HepG2 (cell line): ENCODE measurements at regions not wholly inside any gene's neighbourhood (a gene's known extent, or its start where the extent isn't known, plus 50 kb on each side); places are given as distances from the start of the nearest gene placed in this dataset.

Source experiments
- ATAC-seq: fragments of 200-7000 bp; cut with Tn5 transposase; 3 replicates; pipeline ENCODE4 v1.9.1; 2020; ENCODE audit warnings: mild to moderate bottlenecking, moderate library complexity
- BruUV-seq: library from RNA; stranded (reverse); fragments of 400-500 nt; replicated peaks from 2 replicates; lab custom pipeline; 2021; lab: Mats Ljungman, UMichigan
- CTCF ChIA-PET: fragments of 300-600 bp; formaldehyde crosslinking; extraction: SDS; loops from one replicate; lab custom pipeline; 2021; ENCODE audit warnings: low total read pairs, inconsistent platforms, low intra/inter-chr PET ratio; lab: Yijun Ruan, JAX
- POLR2A ChIA-PET: fragments of 350-600 bp; sonication (Branson Sonifier 250); formaldehyde crosslinking; loops from one replicate; lab custom pipeline; 2020; ENCODE audit warnings: antibody characterized with exemption, inconsistent platforms; lab: Yijun Ruan, JAX
- DNase-seq: peaks from one replicate; pipeline ENCODE4 v3.0.0-alpha.2; 2015; ENCODE audit warnings: low spot score
- FAIRE-seq: peaks from 3 replicates; lab custom pipeline; 2011; peaks lifted over from hg19 to GRCh38; lab: Jason Lieb, UNC
- H2AFZ ChIP-seq: one replicate; pipeline ENCODE4 v1.6.1; 2011; ENCODE audit warnings: low read length, inconsistent platforms
- H3K27ac ChIP-seq: fragments of 300-600 bp; 3 replicates; pipeline ENCODE4 v1.8.0; 2011; ENCODE audit warnings: mixed run types, mild to moderate bottlenecking, mixed read lengths, low read length, inconsistent platforms; ENCODE audit not compliant: insufficient read depth; ENCODE audit errors: extremely low read length
- H3K27me3 ChIP-seq, 2 experiments: fragments of 200-600 bp in 1 of 2; 2 replicates in 1 of 2; 3 replicates in 1 of 2; pipeline versions ENCODE4 v1.6.0 to v1.8.0; 2011; ENCODE audit warnings: low read length in 2 of 2, mild to moderate bottlenecking in 2 of 2, moderate library complexity in 2 of 2, inconsistent platforms in 1 of 2; ENCODE audit not compliant: insufficient read depth in 2 of 2, control insufficient read depth in 1 of 2
- H3K36me3 ChIP-seq, 2 experiments: fragments of 200-600 bp in 1 of 2; replicated peaks in 1 of 2; 2 replicates in 1 of 2; 3 replicates in 1 of 2; pipeline versions ENCODE4 v1.5.1 to v1.8.0; 2011; ENCODE audit warnings: low read length in 2 of 2, inconsistent platforms in 1 of 2; ENCODE audit not compliant: insufficient read depth in 2 of 2, control insufficient read depth in 1 of 2
- H3K4me1 ChIP-seq: 2 replicates; pipeline ENCODE4 v1.5.1; 2012; ENCODE audit warnings: low read length, inconsistent platforms; ENCODE audit not compliant: insufficient read depth
- H3K4me2 ChIP-seq: 2 replicates; pipeline ENCODE4 v1.6.0; 2011; ENCODE audit warnings: low read depth, low read length, inconsistent platforms
- H3K4me3 ChIP-seq, 3 experiments: fragments of 200-600 bp in 1 of 3; sonication (generic), shearing (Covaris generic) in 1 of 3; replicated peaks in 1 of 3; 2 replicates each; pipeline ENCODE4 v1.5.1; 2011 to 2016; ENCODE audit warnings: low read length in 3 of 3, inconsistent platforms in 2 of 3, low read depth in 2 of 3, mild to moderate bottlenecking in 2 of 3, control low read depth in 1 of 3, mixed read lengths in 1 of 3; ENCODE audit not compliant: insufficient read depth in 1 of 3
- H3K79me2 ChIP-seq: one replicate; pipeline ENCODE4 v1.6.1; 2011; ENCODE audit warnings: low read length, inconsistent platforms; ENCODE audit not compliant: insufficient read depth
- H3K9ac ChIP-seq: 2 replicates; pipeline ENCODE4 v1.6.0; 2011; ENCODE audit warnings: mild to moderate bottlenecking, low read depth, low read length, inconsistent platforms; ENCODE audit not compliant: insufficient read depth
- H3K9me3 ChIP-seq: 2 replicates; pipeline ENCODE4 v1.5.1; 2012; ENCODE audit warnings: mild to moderate bottlenecking, low read length
- H4K20me1 ChIP-seq: 2 replicates; pipeline ENCODE4 v1.6.0; 2011; ENCODE audit warnings: inconsistent platforms, mild to moderate bottlenecking, low read length, moderate library complexity; ENCODE audit not compliant: insufficient read depth
- KLF11 ChIP-seq: IDR thresholded peaks from 2 replicates; pipeline ENCODE4 v1.6.1; 2016; ENCODE audit warnings: missing compliant biosample characterization
- SATB2 ChIP-seq: sonication (generic); formaldehyde crosslinking; IDR thresholded peaks from 2 replicates; pipeline ENCODE4 v1.5.0; 2020; ENCODE audit warnings: missing genetic modification reagents
- ZBTB20 ChIP-seq: sonication (generic); formaldehyde crosslinking; IDR thresholded peaks from 2 replicates; pipeline ENCODE4 v1.8.1; 2023; ENCODE audit warnings: missing genetic modification reagents, low read depth, mild to moderate bottlenecking, borderline replicate concordance
- ZNF253 ChIP-seq: sonication (generic); formaldehyde crosslinking; IDR thresholded peaks from 2 replicates; pipeline ENCODE4 v1.8.0; 2022; ENCODE audit warnings: mild to moderate bottlenecking, missing genetic modification reagents, borderline replicate concordance
- ZNF331 ChIP-seq: sonication (generic); formaldehyde crosslinking; IDR thresholded peaks from 2 replicates; pipeline ENCODE4 v1.4.0; 2020; ENCODE audit warnings: missing genetic modification reagents
- ZNF850 ChIP-seq: sonication (generic); formaldehyde crosslinking; conservative IDR thresholded peaks from 2 replicates; pipeline ENCODE4 v1.9.0; 2021; ENCODE audit warnings: mild to moderate bottlenecking, missing genetic modification reagents
- WGBS: methylation state at CpG from one replicate; pipeline ENCODE4 v1.1.6; 2017; ENCODE audit warnings: low lambda C conversion rate; 5-methylcytosine and 5-hydroxymethylcytosine counted together
- in situ Hi-C: cut with HindIII; loops from 2 replicates; pipeline ENCODE4 v1.10.0; 2017; ENCODE audit warnings: low pct_unique_long_range_greater_than_20kb; ENCODE audit not compliant: extremely low pct_ligation_motif_present
- intact Hi-C: fragments of 100-400 bp; cut with micrococcal nuclease; formaldehyde crosslinking; loops from one replicate; pipeline ENCODE4 v1.10.0; 2022; ENCODE audit not compliant: unreplicated experiment
- TF ChIP-seq, protein P1 (sequence below): sonication (generic); formaldehyde crosslinking; IDR thresholded peaks from 2 replicates; pipeline ENCODE4 v1.4.0; 2020; ENCODE audit warnings: missing genetic modification reagents
- TF ChIP-seq, protein P2 (sequence below): sonication (generic); formaldehyde crosslinking; IDR thresholded peaks from 2 replicates; pipeline ENCODE4 v1.4.0; 2020; ENCODE audit warnings: missing genetic modification reagents

DNA sequence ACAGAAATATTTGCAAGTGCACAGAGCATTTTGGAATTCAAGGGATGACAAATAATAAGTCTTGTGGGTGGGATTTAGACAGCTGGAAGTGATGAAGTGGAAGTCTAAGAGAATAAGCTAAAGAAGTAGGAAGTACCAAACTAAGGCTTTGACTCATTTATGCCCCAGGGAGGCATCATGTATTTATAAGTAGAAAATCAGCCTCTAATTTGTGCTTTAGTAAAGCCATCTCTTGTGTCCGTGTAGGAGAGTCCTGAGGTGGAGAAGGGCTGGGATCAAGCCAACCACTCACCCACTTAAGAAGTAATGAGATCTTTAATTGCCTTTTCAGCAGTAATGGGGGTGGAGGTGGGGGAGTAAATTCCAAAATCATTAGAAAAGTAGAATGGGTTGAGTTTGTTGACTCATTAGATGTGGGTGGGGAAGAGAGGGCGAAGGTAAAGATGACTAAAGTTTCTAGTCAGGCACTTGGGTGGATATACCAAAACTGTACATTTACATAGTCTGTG is 356.7 kb downstream of the STIM2 start:
- Histone ChIP-seq H3K36me3 (no peaks in the 10 kb centered on the region), H3K9ac (no peak overlapping the region), H2AFZ (no peak overlapping the region), H3K4me2 (no peak overlapping the region), H3K27me3 (no peaks in the 10 kb centered on the region), H3K27ac (no peak overlapping the region), H3K79me2 (no peaks in the 10 kb centered on the region), H4K20me1 (no peaks in the 10 kb centered on the region), H3K9me3 (no peaks in the 10 kb centered on the region), H3K4me3 (no peak overlapping the region), H3K4me1 (no peaks in the 10 kb centered on the region)
- DNase-seq (no peak), ATAC-seq (no peak), FAIRE-seq (no peak)
- WGBS, result 5% methylated on average over 2 of the region's 2 CpGs
- CTCF ChIA-PET, result no interaction called here
- TF ChIP-seq SATB2 (CRISPR knock-in tag), result no peak
- TF ChIP-seq ZNF850 (CRISPR knock-in tag), result no peak
- TF ChIP-seq, protein P1, sequence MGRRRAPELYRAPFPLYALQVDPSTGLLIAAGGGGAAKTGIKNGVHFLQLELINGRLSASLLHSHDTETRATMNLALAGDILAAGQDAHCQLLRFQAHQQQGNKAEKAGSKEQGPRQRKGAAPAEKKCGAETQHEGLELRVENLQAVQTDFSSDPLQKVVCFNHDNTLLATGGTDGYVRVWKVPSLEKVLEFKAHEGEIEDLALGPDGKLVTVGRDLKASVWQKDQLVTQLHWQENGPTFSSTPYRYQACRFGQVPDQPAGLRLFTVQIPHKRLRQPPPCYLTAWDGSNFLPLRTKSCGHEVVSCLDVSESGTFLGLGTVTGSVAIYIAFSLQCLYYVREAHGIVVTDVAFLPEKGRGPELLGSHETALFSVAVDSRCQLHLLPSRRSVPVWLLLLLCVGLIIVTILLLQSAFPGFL (CRISPR knock-in tag), result no peak
- TF ChIP-seq ZBTB20 (CRISPR knock-in tag), result no peak
- TF ChIP-seq, protein P2, sequence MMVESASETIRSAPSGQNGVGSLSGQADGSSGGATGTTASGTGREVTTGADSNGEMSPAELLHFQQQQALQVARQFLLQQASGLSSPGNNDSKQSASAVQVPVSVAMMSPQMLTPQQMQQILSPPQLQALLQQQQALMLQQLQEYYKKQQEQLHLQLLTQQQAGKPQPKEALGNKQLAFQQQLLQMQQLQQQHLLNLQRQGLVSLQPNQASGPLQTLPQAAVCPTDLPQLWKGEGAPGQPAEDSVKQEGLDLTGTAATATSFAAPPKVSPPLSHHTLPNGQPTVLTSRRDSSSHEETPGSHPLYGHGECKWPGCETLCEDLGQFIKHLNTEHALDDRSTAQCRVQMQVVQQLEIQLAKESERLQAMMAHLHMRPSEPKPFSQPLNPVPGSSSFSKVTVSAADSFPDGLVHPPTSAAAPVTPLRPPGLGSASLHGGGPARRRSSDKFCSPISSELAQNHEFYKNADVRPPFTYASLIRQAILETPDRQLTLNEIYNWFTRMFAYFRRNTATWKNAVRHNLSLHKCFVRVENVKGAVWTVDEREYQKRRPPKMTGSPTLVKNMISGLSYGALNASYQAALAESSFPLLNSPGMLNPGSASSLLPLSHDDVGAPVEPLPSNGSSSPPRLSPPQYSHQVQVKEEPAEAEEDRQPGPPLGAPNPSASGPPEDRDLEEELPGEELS, result no peak
- no peak for TF ChIP-seq ZNF253 (CRISPR knock-in tag)
- no peak for TF ChIP-seq KLF11 (CRISPR knock-in tag)
- no peak for TF ChIP-seq ZNF331 (CRISPR knock-in tag)
- in situ Hi-C loops (no loop called here), intact Hi-C loops (no loop called here)
- POLR2A ChIA-PET, result no interaction called here
- no TSS peak for BruUV-seq
